Heart left ventricle (tissue), 16 donors: ENCODE measurements at regions not wholly inside any gene's neighbourhood (a gene's known extent, or its start where the extent isn't known, plus 50 kb on each side); places are given as distances from the start of the nearest gene placed in this dataset.
A peak's percentile ranks its signal among the peaks of the same experiment; 100 is the strongest.

Experiments used
- ATAC-seq, 4 donors: fragments of 200-7000 bp; cut with Tn5 transposase; one replicate each; pipeline ENCODE4 v1.9.1; 2020 to 2022; ENCODE audit warnings: moderate library complexity in 4 of 4, mild to moderate bottlenecking in 3 of 4, moderate number of reproducible peaks in 1 of 4
- DNase-seq, 5 donors: peaks; one replicate each; pipeline ENCODE4 v3.0.0-alpha.2; 2020
- H3K27ac ChIP-seq, 12 donors: fragments of 200-600 bp; sonication (generic) in 4 of 12; one replicate each; pipeline versions ENCODE4 v1.5.0 to v1.8.0; 2016 to 2022; ENCODE audit warnings: mild to moderate bottlenecking in 2 of 12
- H3K27me3 ChIP-seq, 9 donors: fragments of 200-600 bp; sonication (generic) in 2 of 9; one replicate each; pipeline versions ENCODE4 v1.5.1 to v1.8.0; 2016 to 2022; ENCODE audit warnings: mild to moderate bottlenecking in 3 of 9
- H3K36me3 ChIP-seq, 9 donors: fragments of 200-600 bp; sonication (generic) in 2 of 9; one replicate each; pipeline versions ENCODE4 v1.5.0 to v1.8.0; 2018 to 2022; ENCODE audit warnings: mild to moderate bottlenecking in 2 of 9
- H3K4me1 ChIP-seq, 12 donors: fragments of 200-600 bp; sonication (generic) in 4 of 12; one replicate each; pipeline versions ENCODE4 v1.5.0 to v1.8.0; 2016 to 2022; ENCODE audit warnings: mild to moderate bottlenecking in 3 of 12
- H3K4me3 ChIP-seq, 12 donors: fragments of 200-600 bp; sonication (generic) in 4 of 12; one replicate each; pipeline versions ENCODE4 v1.5.0 to v1.8.0; 2017 to 2022; ENCODE audit warnings: mild to moderate bottlenecking in 9 of 12, moderate library complexity in 4 of 12
- H3K9me3 ChIP-seq, 12 donors: fragments of 200-600 bp; sonication (generic) in 4 of 12; one replicate each; pipeline versions ENCODE4 v1.5.0 to v1.8.0; 2016 to 2022; ENCODE audit warnings: mild to moderate bottlenecking in 1 of 12
- POLR2A ChIP-seq, 2 donors: fragments of 450-650 bp; IDR thresholded peaks; one replicate each; pipeline ENCODE4 v1.6.1; 2017; ENCODE audit warnings: antibody characterized with exemption in 2 of 2, mild to moderate bottlenecking in 2 of 2, moderate library complexity in 2 of 2
- WGBS, 4 donors: extraction: QIAGEN DNeasy Blood & Tissue Kit in 2 of 4; methylation state at CpG; one replicate each; pipeline versions ENCODE4 v1.1.5 to v1.1.7; 2013 to 2018; 5-methylcytosine and 5-hydroxymethylcytosine counted together
- intact Hi-C, 10 donors: fragments of 100-400 bp; cut with DNase I; formaldehyde crosslinking; loops; one replicate each; pipeline versions ENCODE4 v1.11.1 to v1.14.2; 2022
- TF ChIP-seq, protein P1 (sequence below), 12 donors: fragments of 200-600 bp; sonication (generic) in 4 of 12; IDR thresholded peaks; one replicate each; pipeline versions ENCODE4 v1.5.0 to v1.8.0; 2018 to 2022; ENCODE audit warnings: antibody characterized with exemption in 12 of 12, mild to moderate bottlenecking in 5 of 12
- donor health status: ischemic (EF 13 %, LVEDD 7.1; RV severe dilation, severe dysfunction).
- donor health status: healthy with polysubstance abuse.
- donor health status: DM: no; HTN: yes; CAD: no.
- donor health status: DM: no; HTN: no; CAD: no.
- donor health status: ischemic (EF 25% LVEDD 6.9; RV normal size, moderate dysfunction).
- donor health status: ischemic (EF 25% LVEDD 5.7; RV mildly dilated, moderate dysfunction).
- donor health status: healthy.
- donor health status: DM: yes; HTN: yes; CAD: no.
- donor health status: ischemic (EF 35%, LVEDD 5.7; RV mildly dilated, moderate dysfunction).
- donor health status: nonischemic (EF 11% LVEDD 7.7; RV severe dilation, severe dysfunction).
- donor health status: DM: yes; HTN: yes; CAD: no.
- donor health status: PGD.
- donor health status: ischemic (EF 29% LVEDD 5.4; RV normal size, mild dysfunction).
- donor health status: nonischemic (EF 23%, LVEDD 6.1; RV moderate dilation, normal function).

DNA sequence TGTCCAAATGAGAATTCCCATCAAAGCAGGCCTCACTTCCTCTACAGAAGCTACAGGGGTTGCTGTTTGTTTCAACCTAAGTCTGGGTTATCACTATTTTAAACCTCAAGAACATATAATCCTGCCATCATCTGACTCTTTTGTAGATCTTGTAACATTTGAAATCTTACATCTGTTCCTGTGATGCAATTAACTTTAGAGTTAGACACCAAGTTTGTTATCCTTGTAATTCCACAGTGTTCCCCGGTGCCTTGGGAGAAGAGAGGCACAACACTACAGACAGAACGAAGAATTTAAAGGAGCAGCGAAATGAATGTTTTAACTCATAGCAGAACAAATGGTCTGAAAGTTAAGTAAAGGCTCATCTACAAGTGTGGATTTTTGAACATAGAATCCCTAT, 116.1 kb downstream of the UCHL5 start:
- no peaks in the 10 kb centered on the region for H3K27me3 ChIP-seq
- no peaks in the 10 kb centered on the region for H3K9me3 ChIP-seq
- peak overlapping the region in 1 of 12 donors; percentile 37 for H3K27ac ChIP-seq
- H3K4me3 ChIP-seq, result no peak overlapping the region
- TF ChIP-seq, protein P1, sequence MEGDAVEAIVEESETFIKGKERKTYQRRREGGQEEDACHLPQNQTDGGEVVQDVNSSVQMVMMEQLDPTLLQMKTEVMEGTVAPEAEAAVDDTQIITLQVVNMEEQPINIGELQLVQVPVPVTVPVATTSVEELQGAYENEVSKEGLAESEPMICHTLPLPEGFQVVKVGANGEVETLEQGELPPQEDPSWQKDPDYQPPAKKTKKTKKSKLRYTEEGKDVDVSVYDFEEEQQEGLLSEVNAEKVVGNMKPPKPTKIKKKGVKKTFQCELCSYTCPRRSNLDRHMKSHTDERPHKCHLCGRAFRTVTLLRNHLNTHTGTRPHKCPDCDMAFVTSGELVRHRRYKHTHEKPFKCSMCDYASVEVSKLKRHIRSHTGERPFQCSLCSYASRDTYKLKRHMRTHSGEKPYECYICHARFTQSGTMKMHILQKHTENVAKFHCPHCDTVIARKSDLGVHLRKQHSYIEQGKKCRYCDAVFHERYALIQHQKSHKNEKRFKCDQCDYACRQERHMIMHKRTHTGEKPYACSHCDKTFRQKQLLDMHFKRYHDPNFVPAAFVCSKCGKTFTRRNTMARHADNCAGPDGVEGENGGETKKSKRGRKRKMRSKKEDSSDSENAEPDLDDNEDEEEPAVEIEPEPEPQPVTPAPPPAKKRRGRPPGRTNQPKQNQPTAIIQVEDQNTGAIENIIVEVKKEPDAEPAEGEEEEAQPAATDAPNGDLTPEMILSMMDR (IDR thresholded peaks at IDR 0.05), result no peak
- TF ChIP-seq POLR2A (IDR thresholded peaks at IDR 0.05), result no peak
- no peak for DNase-seq
- H3K4me1 ChIP-seq, result peaks cover 0 to 11% (median 0%) of the 10 kb centered on the region in 12 donors
- intact Hi-C loops, result no loop called here
- no peaks in the 10 kb centered on the region for H3K36me3 ChIP-seq
- whole genome bisulfite sequencing, 4 donors, result 62 to 86% (median 76%) methylated on average over 3 of the region's 3 CpGs
- peak in 3 of 4 donors; percentile 15 to 76 (median 26) for ATAC-seq

DNA sequence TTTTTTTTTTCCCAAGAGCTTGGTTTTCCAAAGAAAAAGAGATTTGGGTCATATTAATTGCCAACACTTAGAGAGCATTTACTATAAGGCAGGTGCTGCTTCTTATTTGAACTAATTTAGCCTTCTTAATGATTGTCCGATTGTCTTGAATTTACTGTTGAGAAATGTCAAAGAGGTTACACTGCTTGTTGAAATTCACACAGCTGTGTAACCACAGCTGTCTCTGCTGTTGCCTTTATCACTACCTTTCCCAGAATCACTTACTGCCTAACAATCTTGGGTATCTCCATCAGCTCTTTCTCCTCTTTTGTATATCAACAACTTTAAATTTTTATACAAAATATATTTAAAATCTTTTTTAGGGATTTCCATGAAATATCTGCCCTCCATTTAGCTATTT, 115.6 kb downstream of the UCHL5 start:
- Histone ChIP-seq H3K4me1 (peaks cover 0 to 7% (median 0%) of the 10 kb centered on the region in 12 donors), H3K36me3 (no peaks in the 10 kb centered on the region), H3K9me3 (no peaks in the 10 kb centered on the region), H3K27ac (peak overlapping the region in 1 of 12 donors; percentile 37), H3K27me3 (no peaks in the 10 kb centered on the region), H3K4me3 (no peak overlapping the region)
- TF ChIP-seq POLR2A (IDR thresholded peaks at IDR 0.05), result no peak
- TF ChIP-seq, protein P1 (IDR thresholded peaks at IDR 0.05), result no peak
- DNase-seq (no peak), ATAC-seq (peak in 1 of 4 donors; percentile 52)
- 78 to 84% (median 79%) methylated on average over 1 of the region's 1 CpG for WGBS, 4 donors
- intact Hi-C loops, result no loop called here

DNA sequence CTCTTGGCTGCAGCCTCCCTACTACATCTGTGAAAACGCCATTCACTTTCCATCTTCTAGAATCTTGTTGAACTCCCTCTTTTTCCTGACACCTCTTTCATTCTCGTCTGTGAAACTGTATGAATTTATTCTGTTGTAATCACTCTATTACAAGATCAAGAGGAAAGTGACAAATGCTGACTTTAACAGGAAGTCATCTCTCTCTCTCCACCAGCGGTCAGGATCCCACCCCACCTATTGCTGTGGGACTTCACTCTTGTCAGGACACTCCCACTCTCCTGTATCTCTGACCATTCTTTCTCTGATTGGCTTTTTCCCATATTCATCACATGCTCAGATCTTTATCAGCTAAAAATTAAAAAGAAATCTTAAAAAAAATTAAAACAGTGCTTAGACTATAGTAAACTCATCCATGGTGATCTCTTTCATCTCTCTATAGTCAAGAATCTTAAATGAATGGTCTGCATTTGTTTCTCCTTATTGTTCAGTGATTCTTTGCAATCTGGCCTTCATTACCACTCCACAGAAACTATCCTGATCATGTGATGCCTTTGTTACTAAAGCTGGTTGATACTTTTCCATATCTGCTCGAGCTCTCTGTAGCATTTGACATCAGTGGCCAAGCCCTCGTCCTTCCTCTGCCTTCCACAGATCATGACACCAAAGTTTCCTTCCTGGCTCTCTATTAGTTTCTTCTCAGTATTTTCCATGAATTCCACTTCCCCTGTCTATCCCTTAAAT, 113.6 kb downstream of the UCHL5 start:
- H3K9me3 ChIP-seq, result no peaks in the 10 kb centered on the region
- H3K27ac ChIP-seq, result no peak overlapping the region
- H3K27me3 ChIP-seq, result no peaks in the 10 kb centered on the region
- no peak for DNase-seq
- 57 to 71% (median 61%) methylated on average over 5 of the region's 5 CpGs for WGBS, 4 donors
- no peak overlapping the region for H3K4me3 ChIP-seq
- no peaks in the 10 kb centered on the region for H3K36me3 ChIP-seq
- ATAC-seq, result no peak
- TF ChIP-seq, protein P1 (IDR thresholded peaks at IDR 0.05), result no peak
- TF ChIP-seq POLR2A (IDR thresholded peaks at IDR 0.05), result no peak
- intact Hi-C loops, result no loop called here
- no peaks in the 10 kb centered on the region for H3K4me1 ChIP-seq

DNA sequence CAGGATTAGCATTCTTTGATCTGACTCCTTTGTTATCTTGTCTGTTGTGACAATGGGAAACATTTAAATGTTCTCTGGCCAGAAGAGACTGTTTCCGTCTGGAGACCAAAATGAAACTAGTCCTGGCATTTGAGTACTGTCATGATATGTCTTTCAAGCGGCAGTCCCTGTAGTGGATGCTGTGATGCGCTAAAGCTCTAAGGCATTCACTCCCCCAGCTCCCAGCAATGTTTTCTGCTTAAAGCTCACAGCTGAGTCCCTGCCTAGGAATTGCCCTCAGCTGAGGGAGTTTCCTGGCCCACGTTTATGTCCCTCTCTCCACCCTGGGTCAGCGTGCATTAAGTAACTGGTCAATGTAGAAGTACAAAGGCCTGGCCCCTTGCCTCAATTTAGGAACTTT, 109.4 kb downstream of the UCHL5 start:
- intact Hi-C loops, result no loop called here
- Histone ChIP-seq H3K4me3 (no peak overlapping the region), H3K36me3 (no peaks in the 10 kb centered on the region), H3K9me3 (no peaks in the 10 kb centered on the region), H3K27me3 (no peaks in the 10 kb centered on the region), H3K4me1 (peaks cover 0 to 14% (median 0%) of the 10 kb centered on the region in 12 donors), H3K27ac (no peak overlapping the region)
- WGBS, 4 donors, result 80 to 82% (median 81%) methylated on average over 5 of the region's 5 CpGs
- no peak for TF ChIP-seq POLR2A (IDR thresholded peaks at IDR 0.05)
- TF ChIP-seq, protein P1 (IDR thresholded peaks at IDR 0.05), result no peak
- DNase-seq (no peak), ATAC-seq (no peak)
